OCI-LY3 (cell line): ENCODE measurements at regions not wholly inside any gene's neighbourhood (a gene's known extent, or its start where the extent isn't known, plus 50 kb on each side); places are given as distances from the start of the nearest gene placed in this dataset.
A peak's percentile ranks its signal among the peaks of the same experiment; 100 is the strongest.
"Not testable (repeated sequence)": the region's sequence is repeated elsewhere in the genome, so short reads cannot be mapped to it uniquely, and the experiment has no call there.

Experiments used
- H2AFZ ChIP-seq: fragments of 200-600, 300-600 bp; shearing (Covaris generic); 2 replicates; pipeline ENCODE4 v1.6.0; 2014; ENCODE audit warnings: antibody characterized with exemption, low read depth, low read length
- H3K27ac ChIP-seq: fragments of 200-600, 300-600 bp; sonication (generic); 2 replicates; pipeline ENCODE4 v1.5.1; 2014; ENCODE audit warnings: mild to moderate bottlenecking, low read length, moderate library complexity, mixed read lengths
- H3K27me3 ChIP-seq: fragments of 200-600, 300-600 bp; sonication (generic); 2 replicates; pipeline ENCODE4 v1.6.1; 2014; ENCODE audit warnings: low read depth, low read length, mixed read lengths
- H3K36me3 ChIP-seq: fragments of 200-600, 300-600 bp; sonication (generic); replicated peaks from 2 replicates; pipeline ENCODE3; 2014; ENCODE audit warnings: low read depth, low read length, mixed read lengths
- H3K4me1 ChIP-seq: fragments of 300-600, 200-600 bp; sonication (generic); 2 replicates; pipeline ENCODE4 v1.6.1; 2014; ENCODE audit warnings: low read length, mixed read lengths
- H3K4me2 ChIP-seq: fragments of 200-600, 300-600 bp; sonication (generic); 2 replicates; pipeline ENCODE4 v1.6.1; 2014; ENCODE audit warnings: low read length, mixed read lengths
- H3K4me3 ChIP-seq: fragments of 300-600, 200-600 bp; sonication (generic); 2 replicates; pipeline ENCODE4 v1.5.1; 2014; ENCODE audit warnings: antibody characterized with exemption, mild to moderate bottlenecking, low read length, moderate library complexity
- H3K79me2 ChIP-seq: fragments of 300-600, 200-600 bp; shearing (Covaris generic); 2 replicates; pipeline ENCODE4 v1.6.1; 2014; ENCODE audit warnings: mild to moderate bottlenecking, low read length, mixed read lengths
- H3K9ac ChIP-seq: fragments of 300-600, 200-600 bp; shearing (Covaris generic); 2 replicates; pipeline ENCODE4 v1.6.0; 2014; ENCODE audit warnings: mild to moderate bottlenecking, low read length, moderate library complexity
- H3K9me3 ChIP-seq: fragments of 200-600, 300-600 bp; shearing (Covaris generic); 2 replicates; pipeline ENCODE4 v1.6.1; 2014; ENCODE audit warnings: low read length, mixed read lengths; ENCODE audit not compliant: insufficient read depth
- H4K20me1 ChIP-seq: fragments of 200-600, 300-600 bp; sonication (generic); 2 replicates; pipeline ENCODE4 v1.6.1; 2016; ENCODE audit warnings: low read length, mixed read lengths; ENCODE audit not compliant: insufficient read depth
- CTCF ChIP-seq: fragments of 200-600, 300-600 bp; sonication (generic); IDR thresholded peaks from 2 replicates; pipeline ENCODE4 v1.5.1; 2014; ENCODE audit warnings: antibody characterized with exemption, low read length, low read depth

GRCh38 chr5:1608336-1608735, 84.6 kb upstream of the LPCAT1 start:
- not testable (repeated sequence) for H3K27ac ChIP-seq, H4K20me1 ChIP-seq, H3K4me3 ChIP-seq, H3K9me3 ChIP-seq, H3K4me1 ChIP-seq, H3K36me3 ChIP-seq, H3K4me2 ChIP-seq, H3K9ac ChIP-seq, H3K79me2 ChIP-seq, H3K27me3 ChIP-seq, H2AFZ ChIP-seq

- H3K9ac ChIP-seq, H3K36me3 ChIP-seq, H3K79me2 ChIP-seq, H3K4me1 ChIP-seq, H3K4me3 ChIP-seq, H3K27ac ChIP-seq, H3K27me3 ChIP-seq, H3K9me3 ChIP-seq, H2AFZ ChIP-seq, H4K20me1 ChIP-seq, H3K4me2 ChIP-seq: not testable (repeated sequence)
These were observed 83.2 kb upstream of the LPCAT1 start for GRCh38 chr5:1606951-1607350.

GRCh38 chr5:1603916-1604315, 80.2 kb upstream of the LPCAT1 start:
- H3K4me1 ChIP-seq, H3K9ac ChIP-seq, H3K9me3 ChIP-seq, H3K27ac ChIP-seq, H3K4me3 ChIP-seq, H3K36me3 ChIP-seq, H3K4me2 ChIP-seq, H4K20me1 ChIP-seq, H3K79me2 ChIP-seq, H3K27me3 ChIP-seq, H2AFZ ChIP-seq: not testable (repeated sequence)

GRCh38 chr5:1601565-1601964, 77.8 kb upstream of the LPCAT1 start:
- H3K79me2 ChIP-seq, H3K9me3 ChIP-seq, H2AFZ ChIP-seq, H4K20me1 ChIP-seq, H3K9ac ChIP-seq, H3K36me3 ChIP-seq, H3K4me3 ChIP-seq, H3K27me3 ChIP-seq, H3K4me2 ChIP-seq, H3K27ac ChIP-seq: not testable (repeated sequence)
- H3K4me1 ChIP-seq: peaks cover 13% of the 10 kb centered on the region

GRCh38 chr5:1598950-1599737, 75.4 kb upstream of the LPCAT1 start:
- H3K27ac ChIP-seq: peak overlapping the region; percentile 40
- H3K27me3 ChIP-seq: not testable (repeated sequence)

GRCh38 chr5:1597093-1597473, 73.3 kb upstream of the LPCAT1 start:
- H3K27ac ChIP-seq, H3K9ac ChIP-seq, H3K4me3 ChIP-seq, H3K36me3 ChIP-seq, H4K20me1 ChIP-seq, H3K9me3 ChIP-seq, H3K27me3 ChIP-seq, H2AFZ ChIP-seq: not testable (repeated sequence)
- Histone ChIP-seq H3K4me2 (0 out of 2 replicates have a peak overlapping the region, but pooled peaks have one; percentile 17), H3K79me2 (peaks cover 19% of the 10 kb centered on the region), H3K4me1 (peaks cover 16% of the 10 kb centered on the region)

More at GRCh38 chr5:1598950-1599737, 75.4 kb upstream of the LPCAT1 start:
- Histone ChIP-seq H3K4me2 (peak overlapping the region; percentile 30; the same call in 1 of the 2 replicates), H3K4me1 (peaks cover 16% of the 10 kb centered on the region)
- H3K36me3 ChIP-seq, H4K20me1 ChIP-seq, H3K4me3 ChIP-seq, H2AFZ ChIP-seq, H3K9ac ChIP-seq, H3K9me3 ChIP-seq, H3K79me2 ChIP-seq: not testable (repeated sequence)
- peak; percentile 30; the same call in 1 of the 2 replicates for TF ChIP-seq CTCF

- not testable (repeated sequence) for H3K4me3 ChIP-seq, H3K9me3 ChIP-seq, H2AFZ ChIP-seq, H4K20me1 ChIP-seq, H3K9ac ChIP-seq, H3K27ac ChIP-seq, H3K27me3 ChIP-seq, H3K36me3 ChIP-seq
- H3K4me2 ChIP-seq: 0 out of 2 replicates have a peak overlapping the region, but pooled peaks have one; percentile 17
- H3K4me1 ChIP-seq: peaks cover 16% of the 10 kb centered on the region
- peaks cover 21% of the 10 kb centered on the region for H3K79me2 ChIP-seq
These were observed 72.8 kb upstream of the LPCAT1 start for GRCh38 chr5:1596462-1597092.
